Gastrocnemius medialis (tissue), 4 donors: ENCODE measurements at regions not wholly inside any gene's neighbourhood (a gene's known extent, or its start where the extent isn't known, plus 50 kb on each side); places are given as distances from the start of the nearest gene placed in this dataset.
"Not testable (repeated sequence)": the region's sequence is repeated elsewhere in the genome, so short reads cannot be mapped to it uniquely, and the experiment has no call there.

Experiments
- ATAC-seq, 2 donors: fragments of 150-250 bp; one replicate each; pipeline ENCODE4 v1.9.1; 2016
- DNase-seq, 2 donors: peaks; one replicate each; pipeline ENCODE4 v3.0.0-alpha.2; 2019
- H3K27ac ChIP-seq, 4 donors: fragments of 200-600 bp; sonication (generic); 1 replicate in 1 of 4; 2 replicates in 3 of 4; pipeline ENCODE4 v1.5.1; 2016 to 2018; ENCODE audit warnings: mild to moderate bottlenecking in 2 of 4, moderate library complexity in 1 of 4
- H3K27me3 ChIP-seq, 3 donors: fragments of 200-600 bp; sonication (generic) in 2 of 3; 1 replicate in 1 of 3; 2 replicates in 2 of 3; pipeline versions ENCODE4 v1.5.1 to v1.6.0; 2016 to 2019; ENCODE audit warnings: mild to moderate bottlenecking in 1 of 3, moderate library complexity in 1 of 3
- H3K36me3 ChIP-seq, 2 donors: fragments of 200-600 bp; sonication (generic) in 1 of 2; one replicate each; pipeline ENCODE4 v1.5.1; 2017 to 2018
- H3K4me1 ChIP-seq, 2 donors: fragments of 200-600 bp; sonication (generic) in 1 of 2; one replicate each; pipeline ENCODE4 v1.5.1; 2016 to 2017; ENCODE audit warnings: mild to moderate bottlenecking in 2 of 2
- H3K4me3 ChIP-seq, 4 donors: fragments of 200-600 bp; sonication (generic) in 3 of 4; 1 replicate in 1 of 4; 2 replicates in 3 of 4; pipeline ENCODE4 v1.5.1; 2016 to 2019; ENCODE audit warnings: mild to moderate bottlenecking in 2 of 4
- H3K9me3 ChIP-seq, 3 donors: fragments of 200-600 bp; sonication (generic) in 2 of 3; 1 replicate in 1 of 3; 2 replicates in 2 of 3; pipeline ENCODE4 v1.5.1; 2016 to 2019
- CTCF ChIP-seq, 5 experiments: fragments of 450-650 bp in 3 of 5; fragments of 200-600 bp in 2 of 5; sonication (generic) in 2 of 5; IDR thresholded peaks in 4 of 5; conservative IDR thresholded peaks in 1 of 5; 1 replicate in 4 of 5; 2 replicates in 1 of 5; pipeline ENCODE4 v1.5.1; 2016 to 2019; ENCODE audit warnings: antibody characterized with exemption in 5 of 5, mild to moderate bottlenecking in 3 of 5, moderate library complexity in 3 of 5
- POLR2A ChIP-seq, 2 donors: fragments of 450-650 bp; IDR thresholded peaks; one replicate each; pipeline ENCODE4 v1.6.1; 2017; ENCODE audit warnings: antibody characterized with exemption in 2 of 2, mild to moderate bottlenecking in 2 of 2, moderate library complexity in 2 of 2
- in situ Hi-C, 4 donors: fragments of 200-750 bp; cut with MboI; loops; one replicate each; pipeline versions ENCODE4 v1.15.0 to v1.8.0; 2017; ENCODE audit warnings: low sequenced_read_pairs in 4 of 4
- intact Hi-C: fragments of 100-400 bp; cut with DNase I; formaldehyde crosslinking; loops from one replicate; pipeline ENCODE4 v1.15.1; 2023; ENCODE audit warnings: low total_unique reads

GRCh38 chr9:115849679-115850412 lies 303.7 kb upstream of the PAPPA start:
- Histone ChIP-seq H3K27me3 (no peaks in the 10 kb centered on the region), H3K9me3 (no peaks in the 10 kb centered on the region), H3K27ac (no peak overlapping the region), H3K36me3 (no peaks in the 10 kb centered on the region), H3K4me3 (no peak overlapping the region), H3K4me1 (no peaks in the 10 kb centered on the region)
- intact Hi-C loops (no loop called here), in situ Hi-C loops (no loop called here)
- TF ChIP-seq CTCF (IDR thresholded peaks at IDR 0.05 in 4 of 5, conservative IDR thresholded peaks at IDR 0.05 in 1 of 5) (no peak), POLR2A (IDR thresholded peaks at IDR 0.05) (no peak)
- DNase-seq (no peak), ATAC-seq (no peak)

GRCh38 chr9:115850548-115851304 lies 302.9 kb upstream of the PAPPA start:
- no peaks in the 10 kb centered on the region for H3K4me1 ChIP-seq
- H3K9me3 ChIP-seq: no peaks in the 10 kb centered on the region
- no peak overlapping the region for H3K27ac ChIP-seq
- no peaks in the 10 kb centered on the region for H3K36me3 ChIP-seq
- in situ Hi-C loops (no loop called here), intact Hi-C loops (no loop called here)
- H3K4me3 ChIP-seq: no peak overlapping the region
- TF ChIP-seq POLR2A (IDR thresholded peaks at IDR 0.05): no peak
- TF ChIP-seq CTCF (IDR thresholded peaks at IDR 0.05 in 4 of 5, conservative IDR thresholded peaks at IDR 0.05 in 1 of 5): no peak
- ATAC-seq (no peak), DNase-seq (no peak)
- no peaks in the 10 kb centered on the region for H3K27me3 ChIP-seq

- no peak overlapping the region for H3K4me3 ChIP-seq
- H3K9me3 ChIP-seq: no peaks in the 10 kb centered on the region
- ATAC-seq (no peak), DNase-seq (no peak)
- no peaks in the 10 kb centered on the region for H3K36me3 ChIP-seq
- no peak overlapping the region for H3K27ac ChIP-seq
- TF ChIP-seq POLR2A (IDR thresholded peaks at IDR 0.05) (no peak), CTCF (IDR thresholded peaks at IDR 0.05 in 4 of 5, conservative IDR thresholded peaks at IDR 0.05 in 1 of 5) (no peak)
- in situ Hi-C loops: no loop called here
- intact Hi-C loops: no loop called here
- H3K27me3 ChIP-seq: no peaks in the 10 kb centered on the region
- H3K4me1 ChIP-seq: no peaks in the 10 kb centered on the region
Observed at GRCh38 chr9:115855458-115856133, 298.0 kb upstream of the PAPPA start.

GRCh38 chr9:115858421-115858820 lies 295.2 kb upstream of the PAPPA start:
- DNase-seq, H3K4me1 ChIP-seq, H3K36me3 ChIP-seq, ATAC-seq, H3K4me3 ChIP-seq, intact Hi-C loops, in situ Hi-C loops, H3K9me3 ChIP-seq, H3K27ac ChIP-seq, H3K27me3 ChIP-seq: not testable (repeated sequence)

GRCh38 chr9:115862021-115862420 lies 291.6 kb upstream of the PAPPA start:
- intact Hi-C loops: no loop called here
- ATAC-seq (no peak), DNase-seq (no peak)
- no peak overlapping the region for H3K4me3 ChIP-seq
- H3K27ac ChIP-seq: no peak overlapping the region
- no peaks in the 10 kb centered on the region for H3K36me3 ChIP-seq
- H3K9me3 ChIP-seq: no peaks in the 10 kb centered on the region
- H3K4me1 ChIP-seq: no peaks in the 10 kb centered on the region
- TF ChIP-seq CTCF (IDR thresholded peaks at IDR 0.05 in 4 of 5, conservative IDR thresholded peaks at IDR 0.05 in 1 of 5) (no peak), POLR2A (IDR thresholded peaks at IDR 0.05) (no peak)
- H3K27me3 ChIP-seq: no peaks in the 10 kb centered on the region
- in situ Hi-C loops: no loop called here
